Prostate gland (tissue), 2 donors: ENCODE measurements at regions not wholly inside any gene's neighbourhood (a gene's known extent, or its start where the extent isn't known, plus 50 kb on each side); places are given as distances from the start of the nearest gene placed in this dataset.

Experiments
- POLR2A ChIP-seq: fragments of 450-650 bp; IDR thresholded peaks from one replicate; pipeline ENCODE4 v1.6.1; 2016; ENCODE audit warnings: antibody characterized with exemption, mild to moderate bottlenecking
- POLR2AphosphoS5 ChIP-seq: sonication (generic); formaldehyde crosslinking; IDR thresholded peaks from one replicate; pipeline ENCODE4 v1.6.1; 2017; ENCODE audit warnings: antibody characterized with exemption
- TF ChIP-seq, protein P1 (sequence below), 4 experiments: fragments of 200-600 bp in 2 of 4; fragments of 450-650 bp in 2 of 4; sonication (generic) in 2 of 4; IDR thresholded peaks; 1 replicate in 3 of 4; 2 replicates in 1 of 4; pipeline ENCODE4 v1.5.1; 2016 to 2019; ENCODE audit warnings: antibody characterized with exemption in 4 of 4, mild to moderate bottlenecking in 2 of 4, moderate library complexity in 2 of 4

DNA sequence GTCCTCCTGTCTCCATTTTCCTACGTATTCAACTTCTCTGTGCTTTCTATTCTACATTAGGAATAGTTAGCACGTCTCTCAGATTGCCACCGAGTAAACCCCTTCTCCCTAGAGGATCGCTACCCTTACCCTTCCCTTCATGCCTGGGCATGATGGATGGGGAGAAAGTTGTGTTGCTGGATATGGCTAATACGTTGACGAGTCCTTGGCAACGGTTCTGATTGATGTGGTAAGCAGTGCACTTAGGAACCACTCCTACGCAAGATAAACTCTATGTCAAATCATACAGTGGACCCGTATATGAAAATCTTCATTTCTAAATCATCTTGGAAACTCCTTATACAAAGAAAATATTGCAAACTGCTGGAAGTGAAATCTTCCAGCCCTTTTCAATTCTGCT lies 224.5 kb downstream of the EFNB2 start:
- TF ChIP-seq, protein P1, sequence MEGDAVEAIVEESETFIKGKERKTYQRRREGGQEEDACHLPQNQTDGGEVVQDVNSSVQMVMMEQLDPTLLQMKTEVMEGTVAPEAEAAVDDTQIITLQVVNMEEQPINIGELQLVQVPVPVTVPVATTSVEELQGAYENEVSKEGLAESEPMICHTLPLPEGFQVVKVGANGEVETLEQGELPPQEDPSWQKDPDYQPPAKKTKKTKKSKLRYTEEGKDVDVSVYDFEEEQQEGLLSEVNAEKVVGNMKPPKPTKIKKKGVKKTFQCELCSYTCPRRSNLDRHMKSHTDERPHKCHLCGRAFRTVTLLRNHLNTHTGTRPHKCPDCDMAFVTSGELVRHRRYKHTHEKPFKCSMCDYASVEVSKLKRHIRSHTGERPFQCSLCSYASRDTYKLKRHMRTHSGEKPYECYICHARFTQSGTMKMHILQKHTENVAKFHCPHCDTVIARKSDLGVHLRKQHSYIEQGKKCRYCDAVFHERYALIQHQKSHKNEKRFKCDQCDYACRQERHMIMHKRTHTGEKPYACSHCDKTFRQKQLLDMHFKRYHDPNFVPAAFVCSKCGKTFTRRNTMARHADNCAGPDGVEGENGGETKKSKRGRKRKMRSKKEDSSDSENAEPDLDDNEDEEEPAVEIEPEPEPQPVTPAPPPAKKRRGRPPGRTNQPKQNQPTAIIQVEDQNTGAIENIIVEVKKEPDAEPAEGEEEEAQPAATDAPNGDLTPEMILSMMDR (IDR thresholded peaks at IDR 0.05) = no peak
- TF ChIP-seq POLR2AphosphoS5 (no peak), POLR2A (no peak)
